IPS-20b (cell line): ENCODE measurements at regions not wholly inside any gene's neighbourhood (a gene's known extent, or its start where the extent isn't known, plus 50 kb on each side); places are given as distances from the start of the nearest gene placed in this dataset.
"Not testable (repeated sequence)": the region's sequence is repeated elsewhere in the genome, so short reads cannot be mapped to it uniquely, and the experiment has no call there.

ENCODE experiments used
- H3K27ac ChIP-seq: one replicate; pipeline ENCODE4 v1.5.1; 2013; ENCODE audit warnings: low read length
- H3K27me3 ChIP-seq: 2 replicates; pipeline ENCODE4 v1.6.1; 2013; ENCODE audit warnings: mild to moderate bottlenecking, low read length, inconsistent platforms; ENCODE audit not compliant: insufficient read depth
- H3K36me3 ChIP-seq: 2 replicates; pipeline ENCODE4 v1.6.1; 2013; ENCODE audit warnings: low read depth, mild to moderate bottlenecking, inconsistent platforms, low read length, moderate library complexity; ENCODE audit not compliant: insufficient read depth
- H3K4me1 ChIP-seq: 2 replicates; pipeline ENCODE4 v1.6.1; 2013; ENCODE audit warnings: mild to moderate bottlenecking, control low read depth, inconsistent platforms, low read length, moderate library complexity; ENCODE audit not compliant: insufficient read depth
- H3K4me3 ChIP-seq: 2 replicates; pipeline ENCODE4 v1.5.1; 2013; ENCODE audit warnings: mild to moderate bottlenecking, low read length, inconsistent platforms
- H3K9ac ChIP-seq: 2 replicates; pipeline ENCODE4 v1.6.1; 2013; ENCODE audit warnings: low read depth, mild to moderate bottlenecking, inconsistent platforms, low read length, moderate library complexity
- H3K9me3 ChIP-seq: 2 replicates; pipeline ENCODE4 v1.6.1; 2013; ENCODE audit warnings: mild to moderate bottlenecking, low read depth, low read length, inconsistent platforms; ENCODE audit not compliant: insufficient read depth

DNA sequence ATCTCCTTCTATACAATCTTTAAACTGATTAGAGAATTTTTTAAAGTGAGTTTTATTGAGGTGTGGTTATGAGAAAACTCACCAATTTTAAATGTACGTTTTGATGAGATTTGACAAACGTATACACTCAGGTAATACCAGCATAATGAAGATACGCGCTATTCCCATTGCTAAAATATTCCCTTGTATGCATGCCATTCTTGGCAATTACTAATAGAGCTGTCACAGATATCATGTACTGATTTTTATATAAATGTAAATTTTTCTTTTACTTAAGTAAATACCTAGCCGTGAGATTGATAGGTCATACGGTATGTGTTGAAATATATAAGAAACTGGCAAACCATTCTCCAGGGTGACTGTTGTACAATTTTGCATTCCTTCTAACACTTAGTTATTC lies 384.7 kb downstream of the PTH2R start:
- Histone ChIP-seq H3K4me3 (no peak overlapping the region), H3K27ac (no peak overlapping the region), H3K4me1 (no peaks in the 10 kb centered on the region), H3K9me3 (no peaks in the 10 kb centered on the region), H3K36me3 (no peaks in the 10 kb centered on the region), H3K27me3 (no peaks in the 10 kb centered on the region), H3K9ac (no peak overlapping the region)

DNA sequence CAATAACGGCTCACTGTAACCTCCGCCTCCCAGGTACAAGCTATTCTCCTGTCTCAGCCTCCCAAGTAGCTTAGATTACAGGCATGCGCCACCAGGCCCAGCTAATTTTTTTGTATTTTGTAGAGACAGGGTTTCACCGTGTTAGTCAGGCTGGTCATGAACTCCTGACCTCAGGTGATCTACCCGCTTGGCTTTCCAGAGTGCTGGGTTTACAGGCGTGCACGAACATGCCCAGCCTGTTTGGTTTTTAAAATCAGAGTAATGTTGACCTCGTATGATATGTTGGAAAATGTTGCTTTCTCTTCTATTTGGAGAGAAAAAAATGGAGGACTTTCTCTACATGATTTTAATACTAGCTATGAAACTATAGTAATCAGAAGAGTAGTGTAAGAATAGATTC lies 386.2 kb downstream of the PTH2R start:
- H3K4me1 ChIP-seq: no peaks in the 10 kb centered on the region
- no peak overlapping the region for H3K27ac ChIP-seq
- no peak overlapping the region for H3K4me3 ChIP-seq
- no peak overlapping the region for H3K9ac ChIP-seq
- no peaks in the 10 kb centered on the region for H3K9me3 ChIP-seq
- H3K36me3 ChIP-seq: no peaks in the 10 kb centered on the region
- no peaks in the 10 kb centered on the region for H3K27me3 ChIP-seq

DNA sequence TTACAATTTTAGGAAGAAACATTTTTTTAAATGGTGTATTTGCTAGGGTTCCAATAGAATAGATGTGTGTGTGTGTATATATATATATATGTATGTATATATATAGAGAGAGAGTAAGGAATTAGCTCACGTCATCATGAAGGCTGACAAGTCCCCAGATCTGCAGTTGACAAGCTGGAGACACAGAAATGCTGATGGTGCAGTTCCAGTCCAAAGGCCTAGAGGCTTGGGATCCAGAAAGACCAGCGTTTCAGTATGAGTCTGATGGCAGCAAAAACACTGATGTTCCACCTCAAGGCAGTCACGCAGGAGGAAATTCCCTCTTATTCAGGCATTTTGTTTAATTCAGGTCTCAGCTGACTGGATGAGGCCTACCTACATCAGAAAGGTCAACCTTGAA lies 386.8 kb downstream of the PTH2R start:
- Histone ChIP-seq H3K9ac (no peak overlapping the region), H3K4me3 (no peak overlapping the region), H3K27me3 (no peaks in the 10 kb centered on the region), H3K36me3 (no peaks in the 10 kb centered on the region), H3K27ac (no peak overlapping the region), H3K9me3 (no peaks in the 10 kb centered on the region), H3K4me1 (no peaks in the 10 kb centered on the region)

DNA sequence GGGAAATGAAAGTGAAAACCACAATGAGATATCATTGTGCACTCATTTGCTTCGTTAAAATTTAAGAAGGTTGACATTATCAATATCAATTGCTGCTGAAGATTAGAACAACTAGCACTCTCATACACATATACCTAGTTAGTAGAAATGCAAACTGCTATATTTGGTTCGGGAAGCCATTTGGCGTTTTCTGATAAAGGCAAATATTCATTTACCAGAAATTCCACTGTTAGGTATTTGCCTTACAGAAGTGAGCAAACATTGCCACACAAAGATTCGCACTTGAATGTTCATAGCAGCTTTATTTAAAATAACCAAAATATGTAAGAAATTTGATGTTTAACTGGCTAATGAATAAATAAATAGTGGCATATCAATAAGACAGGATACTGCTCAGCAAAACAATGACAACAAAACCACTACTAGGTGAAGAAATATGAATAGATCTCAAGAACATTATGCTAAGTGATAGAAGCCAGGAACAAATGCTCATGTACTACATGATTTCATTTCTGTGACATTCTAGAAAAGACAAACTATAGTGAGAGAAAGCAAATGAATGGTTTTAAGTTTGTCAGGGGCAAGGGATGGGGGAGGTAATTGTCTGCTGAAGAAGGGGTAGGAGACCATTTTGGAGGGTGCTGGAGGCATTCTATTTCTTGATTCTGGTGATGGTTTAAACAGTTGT lies 387.8 kb downstream of the PTH2R start:
- no peaks in the 10 kb centered on the region for H3K36me3 ChIP-seq
- H3K4me3 ChIP-seq: no peak overlapping the region
- no peak overlapping the region for H3K9ac ChIP-seq
- no peaks in the 10 kb centered on the region for H3K9me3 ChIP-seq
- no peaks in the 10 kb centered on the region for H3K27me3 ChIP-seq
- H3K4me1 ChIP-seq: no peaks in the 10 kb centered on the region
- no peak overlapping the region for H3K27ac ChIP-seq

DNA sequence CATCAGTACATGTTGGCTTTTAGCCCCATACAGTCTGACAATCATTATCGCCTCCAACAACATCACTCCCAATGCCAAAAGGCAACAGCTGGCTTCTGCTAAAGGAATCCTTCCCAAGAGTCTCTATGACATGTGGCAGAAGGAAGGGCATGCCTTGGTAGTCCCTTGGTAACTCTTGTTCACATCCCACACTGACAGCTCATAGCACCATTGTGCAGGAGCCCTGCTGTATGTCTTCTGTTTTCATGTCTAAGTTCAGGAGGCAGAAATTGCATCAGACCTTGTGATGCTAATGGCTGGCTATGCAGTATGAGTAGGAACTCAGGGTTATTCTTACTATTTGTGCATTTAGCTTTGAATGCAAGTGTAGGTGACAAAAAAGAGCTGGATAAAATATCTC lies 392.1 kb downstream of the PTH2R start:
- Histone ChIP-seq H3K27ac (no peak overlapping the region), H3K9ac (no peak overlapping the region), H3K4me1 (no peaks in the 10 kb centered on the region), H3K27me3 (no peaks in the 10 kb centered on the region), H3K36me3 (no peaks in the 10 kb centered on the region), H3K4me3 (no peak overlapping the region), H3K9me3 (no peaks in the 10 kb centered on the region)

DNA sequence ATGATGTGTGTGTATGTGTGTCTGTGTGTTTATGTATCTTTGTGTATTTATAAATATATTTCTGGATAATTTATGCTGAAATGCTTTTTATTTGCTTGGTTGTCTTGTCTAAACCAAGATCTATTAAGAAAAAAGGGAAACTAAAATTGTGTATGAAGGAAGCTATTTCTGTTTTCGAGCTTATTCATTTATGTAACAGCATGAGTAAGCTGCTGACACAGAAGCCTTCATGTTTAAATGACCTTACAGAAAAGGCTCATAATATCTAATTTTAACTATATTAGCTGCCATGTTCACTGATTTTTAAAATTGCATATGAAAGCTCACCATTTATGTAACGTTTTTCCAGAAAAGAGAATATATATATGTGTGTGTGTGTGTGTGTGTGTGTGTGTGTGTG lies 392.8 kb downstream of the PTH2R start:
- H3K4me3 ChIP-seq: no peak overlapping the region
- no peaks in the 10 kb centered on the region for H3K36me3 ChIP-seq
- H3K4me1 ChIP-seq: no peaks in the 10 kb centered on the region
- H3K9ac ChIP-seq: no peak overlapping the region
- no peaks in the 10 kb centered on the region for H3K27me3 ChIP-seq
- no peaks in the 10 kb centered on the region for H3K9me3 ChIP-seq
- H3K27ac ChIP-seq: no peak overlapping the region

DNA sequence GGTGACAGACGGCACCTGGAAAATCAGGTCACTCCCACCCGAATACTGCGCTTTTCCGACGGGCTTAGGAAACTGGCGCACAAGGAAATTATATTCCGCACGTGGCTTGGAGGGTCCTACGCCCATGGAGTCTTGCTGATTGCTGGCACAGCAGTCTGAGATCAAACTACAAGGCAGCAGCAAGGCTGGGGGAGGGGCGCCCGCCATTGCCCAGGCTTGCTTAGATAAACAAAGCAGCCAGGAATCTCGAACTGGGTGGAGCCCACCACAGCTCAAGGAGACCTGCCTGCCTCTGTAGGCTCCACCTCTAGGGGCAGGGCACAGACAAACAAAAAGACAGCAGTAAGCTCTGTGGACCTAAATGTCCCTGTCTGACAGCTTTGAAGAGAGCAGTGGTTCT lies 394.3 kb downstream of the PTH2R start:
- not testable (repeated sequence) for H3K9me3 ChIP-seq, H3K27me3 ChIP-seq, H3K4me3 ChIP-seq, H3K4me1 ChIP-seq, H3K9ac ChIP-seq, H3K27ac ChIP-seq, H3K36me3 ChIP-seq

DNA sequence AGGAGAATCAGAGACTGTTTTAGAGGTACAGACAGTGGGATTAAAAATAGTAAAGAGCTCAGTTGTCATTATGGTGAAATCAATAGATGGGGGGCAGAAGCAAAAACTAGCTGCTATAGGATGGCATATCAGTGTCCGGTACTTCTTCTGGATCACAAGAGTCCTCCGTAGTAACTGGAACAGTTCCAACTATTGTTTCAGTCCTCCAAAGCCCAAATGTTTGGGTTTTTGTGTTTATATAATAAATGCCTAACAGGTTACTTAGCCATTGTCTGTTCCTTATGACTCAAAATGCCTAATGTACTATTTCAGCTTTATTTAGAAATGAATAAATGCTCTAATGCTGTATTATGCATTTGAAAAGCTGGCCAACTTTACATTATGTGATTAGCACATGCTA lies 401.2 kb downstream of the PTH2R start:
- Histone ChIP-seq H3K36me3 (no peaks in the 10 kb centered on the region), H3K27me3 (no peaks in the 10 kb centered on the region), H3K9me3 (no peaks in the 10 kb centered on the region), H3K27ac (no peak overlapping the region), H3K9ac (no peak overlapping the region), H3K4me1 (no peaks in the 10 kb centered on the region; the same call in 1 of the 2 replicates), H3K4me3 (no peak overlapping the region)

DNA sequence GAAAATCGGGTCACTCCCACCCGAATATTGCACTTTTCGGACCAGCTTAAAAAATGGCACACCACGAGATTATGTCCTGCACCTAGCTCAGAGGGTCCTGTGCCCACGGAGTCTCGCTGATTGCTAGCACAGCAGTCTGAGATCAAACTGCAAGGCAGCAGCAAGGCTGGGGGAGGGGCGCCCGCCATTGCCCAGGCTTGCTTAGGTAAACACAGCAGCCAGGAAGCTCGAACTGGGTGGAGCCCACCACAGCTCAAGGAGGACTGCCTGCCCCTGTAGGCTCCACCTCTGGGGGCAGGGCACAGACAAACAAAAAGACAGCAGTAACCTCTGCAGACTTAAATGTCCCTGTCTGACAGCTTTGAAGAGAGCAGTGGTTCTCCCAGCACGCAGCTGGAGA lies 405.3 kb downstream of the PTH2R start:
- not testable (repeated sequence) for H3K9ac ChIP-seq, H3K4me3 ChIP-seq, H3K27ac ChIP-seq, H3K27me3 ChIP-seq, H3K9me3 ChIP-seq, H3K36me3 ChIP-seq, H3K4me1 ChIP-seq

DNA sequence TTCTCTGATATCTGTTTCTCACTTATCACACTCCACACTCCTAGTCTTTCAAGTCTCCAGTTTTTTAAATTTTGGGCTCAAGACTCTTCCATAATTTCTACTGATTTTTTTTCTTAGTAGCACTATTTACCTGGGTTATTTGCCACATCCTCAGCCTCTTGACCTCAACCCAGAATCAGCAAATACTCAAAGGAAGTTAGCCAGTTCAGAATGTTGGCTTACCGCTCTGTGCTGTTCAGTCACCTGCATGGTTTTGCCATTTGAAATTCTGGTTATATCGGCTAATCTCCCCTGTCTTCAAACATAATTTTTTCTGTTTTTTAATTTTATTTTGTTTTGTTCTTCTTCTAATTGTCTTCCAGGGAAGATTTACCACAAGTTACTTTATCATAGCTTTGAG lies 412.6 kb downstream of the PTH2R start:
- Histone ChIP-seq H3K9me3 (no peaks in the 10 kb centered on the region), H3K36me3 (no peaks in the 10 kb centered on the region), H3K4me1 (peaks cover 6% of the 10 kb centered on the region; the same call in 1 of the 2 replicates), H3K27ac (no peak overlapping the region), H3K9ac (no peak overlapping the region), H3K4me3 (no peak overlapping the region), H3K27me3 (no peaks in the 10 kb centered on the region)

DNA sequence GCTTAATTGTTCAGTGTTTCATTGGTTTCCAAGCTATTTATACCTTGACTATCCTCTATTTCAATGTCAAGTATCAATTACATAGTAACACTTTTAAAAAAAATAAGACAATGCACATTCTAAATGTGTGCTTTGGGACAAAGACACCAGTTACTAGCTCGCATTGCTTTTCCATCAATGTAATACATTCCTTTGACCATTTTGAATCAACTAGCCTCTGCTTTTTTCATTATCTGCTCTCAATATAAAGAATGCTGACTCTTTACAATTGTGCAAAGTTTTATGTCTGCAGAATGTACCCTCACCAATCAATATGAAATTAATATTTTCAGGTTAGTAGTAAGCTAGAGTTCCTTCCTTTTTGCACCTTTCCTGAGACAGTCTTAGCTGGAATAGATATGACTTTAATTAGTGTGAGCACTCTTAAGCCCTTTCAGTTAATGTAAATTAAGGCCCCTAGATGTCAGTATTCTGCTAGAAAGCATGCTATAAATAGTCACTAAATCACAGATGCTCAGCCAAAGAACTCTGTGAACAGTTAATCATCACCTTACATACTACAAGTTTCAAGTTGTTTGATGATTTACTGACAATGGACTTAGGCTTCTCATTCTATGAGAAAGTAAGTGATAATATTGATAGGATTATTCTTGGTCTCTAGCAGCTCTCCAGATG lies 413.6 kb downstream of the PTH2R start:
- H3K9me3 ChIP-seq: no peaks in the 10 kb centered on the region
- no peak overlapping the region for H3K9ac ChIP-seq
- H3K27me3 ChIP-seq: no peaks in the 10 kb centered on the region
- H3K36me3 ChIP-seq: no peaks in the 10 kb centered on the region
- H3K4me1 ChIP-seq: peaks cover 6% of the 10 kb centered on the region; the same call in 1 of the 2 replicates
- H3K27ac ChIP-seq: no peak overlapping the region
- H3K4me3 ChIP-seq: no peak overlapping the region

DNA sequence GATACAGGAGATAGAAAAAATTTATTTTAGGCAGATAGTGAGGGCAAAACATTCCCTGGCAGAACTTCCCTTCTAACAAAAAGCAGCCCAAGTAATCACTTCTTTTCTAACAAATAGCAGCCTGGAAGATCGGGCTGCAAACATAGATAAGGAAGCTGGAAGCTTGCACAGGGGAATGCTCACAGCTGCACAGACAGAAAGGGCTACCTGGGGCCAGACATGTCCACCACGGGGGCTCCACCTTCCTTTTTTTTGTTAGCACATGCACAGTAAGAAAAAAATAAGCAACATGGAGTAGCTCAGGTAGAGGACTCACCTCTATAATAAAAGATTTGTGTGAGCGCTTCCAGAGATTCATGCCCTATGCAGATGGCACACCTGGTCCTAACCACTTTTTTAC lies 420.5 kb downstream of the PTH2R start:
- Histone ChIP-seq H3K27me3 (no peaks in the 10 kb centered on the region), H3K27ac (no peak overlapping the region), H3K4me1 (peaks cover 4% of the 10 kb centered on the region; the same call in 1 of the 2 replicates), H3K4me3 (no peak overlapping the region), H3K9me3 (peaks cover 16% of the 10 kb centered on the region), H3K36me3 (no peaks in the 10 kb centered on the region), H3K9ac (no peak overlapping the region)
